ENCODE measurements at regions not wholly inside any gene's neighbourhood (a gene's known extent, or its start where the extent isn't known, plus 50 kb on each side); places are given as distances from the start of the nearest gene placed in this dataset.
A peak's percentile ranks its signal among the peaks of the same experiment; 100 is the strongest.

- 0 out of 22 replicates have a peak, but pooled peaks cover 0 to 3% (median 0%) of the 10 kb centered on the region in 11 experiments for H3K27me3 ChIP-seq
- no peak for TF ChIP-seq Cebpa-rat (IDR thresholded peaks at IDR 0.05)
- H3K4me1 ChIP-seq: peaks cover 6 to 28% (median 23%) of the 10 kb centered on the region in 10 experiments; a peak in 19 of 20 replicates
- peak overlapping the region; percentile 38 to 72 (median 64); a peak in 21 of 22 replicates for H3K9ac ChIP-seq
- H3K27ac ChIP-seq: peak overlapping the region in 9 of 11 experiments; percentile 27 to 79 (median 67); a peak in 16 of 22 replicates
- no peaks in the 10 kb centered on the region for H4K20me1 ChIP-seq
- peak overlapping the region; percentile 49 to 71 (median 62) for H3K4me3 ChIP-seq
- no peaks in the 10 kb centered on the region for H3K36me3 ChIP-seq
- H3K9me3 ChIP-seq (replicated peaks in 1 of 11): peaks cover 0 to 16% (median 13%) of the 10 kb centered on the region in 11 experiments; a peak in 15 of 22 replicates
- peak overlapping the region; percentile 73 to 98 (median 83) for H3K4me2 ChIP-seq
Observed at GRCh38 chr5:77852514-77853352, 76.6 kb upstream of the TBCA start.

GRCh38 chr5:77852068-77852513 is 76.0 kb upstream of the TBCA start:
- peak overlapping the region in 9 of 11 experiments; percentile 27 to 79 (median 67); a peak in 14 of 22 replicates for H3K27ac ChIP-seq
- H3K4me2 ChIP-seq: peak overlapping the region; percentile 73 to 98 (median 83)
- H3K9me3 ChIP-seq (replicated peaks in 1 of 11): peaks cover 0 to 16% (median 13%) of the 10 kb centered on the region in 11 experiments; a peak in 15 of 22 replicates
- no peaks in the 10 kb centered on the region for H3K36me3 ChIP-seq
- peak overlapping the region; percentile 49 to 71 (median 62) for H3K4me3 ChIP-seq
- H3K9ac ChIP-seq: peak overlapping the region; percentile 38 to 72 (median 64); a peak in 21 of 22 replicates
- no peaks in the 10 kb centered on the region for H4K20me1 ChIP-seq
- no peak for TF ChIP-seq Cebpa-rat (IDR thresholded peaks at IDR 0.05)
- H3K27me3 ChIP-seq: peaks cover 0 to 9% (median 2%) of the 10 kb centered on the region in 11 experiments; a peak in 12 of 22 replicates
- peaks cover 6 to 28% (median 23%) of the 10 kb centered on the region in 10 experiments; a peak in 19 of 20 replicates for H3K4me1 ChIP-seq

GRCh38 chr5:77851176-77852067 is 75.3 kb upstream of the TBCA start:
- peak overlapping the region in 7 of 11 experiments; percentile 29 to 74 (median 67); a peak in 12 of 22 replicates for H3K27ac ChIP-seq
- no peaks in the 10 kb centered on the region for H4K20me1 ChIP-seq
- H3K9ac ChIP-seq: peak overlapping the region; percentile 38 to 72 (median 64); a peak in 18 of 22 replicates
- peak overlapping the region; percentile 49 to 71 (median 62) for H3K4me3 ChIP-seq
- peaks cover 0 to 16% (median 13%) of the 10 kb centered on the region in 11 experiments; a peak in 15 of 22 replicates for H3K9me3 ChIP-seq (replicated peaks in 1 of 11)
- H3K4me1 ChIP-seq: peaks cover 6 to 28% (median 23%) of the 10 kb centered on the region in 10 experiments; a peak in 19 of 20 replicates
- peaks cover 3 to 16% (median 9%) of the 10 kb centered on the region in 11 experiments; a peak in 20 of 22 replicates for H3K27me3 ChIP-seq
- no peaks in the 10 kb centered on the region for H3K36me3 ChIP-seq
- no peak for TF ChIP-seq Cebpa-rat (IDR thresholded peaks at IDR 0.05)
- H3K4me2 ChIP-seq: peak overlapping the region; percentile 73 to 98 (median 83)

- Histone ChIP-seq H3K27me3 (peaks cover 11 to 24% (median 17%) of the 10 kb centered on the region in 11 experiments), H3K4me2 (no peak overlapping the region), H3K9ac (no peak overlapping the region), H3K4me1 (peaks cover 6 to 28% (median 23%) of the 10 kb centered on the region in 10 experiments; a peak in 19 of 20 replicates), H3K36me3 (no peaks in the 10 kb centered on the region), H3K4me3 (no peak overlapping the region), H4K20me1 (no peaks in the 10 kb centered on the region), H3K27ac (no peak overlapping the region), H3K9me3 (replicated peaks in 1 of 11) (peaks cover 0 to 16% (median 13%) of the 10 kb centered on the region in 11 experiments; a peak in 15 of 22 replicates)
- TF ChIP-seq Cebpa-rat (IDR thresholded peaks at IDR 0.05): no peak
Observed at GRCh38 chr5:77850536-77851175, 74.5 kb upstream of the TBCA start.

GRCh38 chr5:77849308-77849900 is 73.3 kb upstream of the TBCA start:
- Histone ChIP-seq H3K27ac (no peak overlapping the region), H4K20me1 (no peaks in the 10 kb centered on the region; a peak in 2 of 22 replicates), H3K4me1 (peaks cover 12 to 33% (median 29%) of the 10 kb centered on the region in 10 experiments; a peak in 19 of 20 replicates), H3K4me3 (no peak overlapping the region), H3K4me2 (no peak overlapping the region), H3K27me3 (peaks cover 23 to 36% (median 29%) of the 10 kb centered on the region in 11 experiments), H3K9me3 (replicated peaks in 1 of 11) (peaks cover 0 to 16% (median 13%) of the 10 kb centered on the region in 11 experiments; a peak in 15 of 22 replicates), H3K9ac (no peak overlapping the region), H3K36me3 (no peaks in the 10 kb centered on the region)
- no peak for TF ChIP-seq Cebpa-rat (IDR thresholded peaks at IDR 0.05)

- Histone ChIP-seq H3K27ac (no peak overlapping the region), H3K4me2 (no peak overlapping the region), H3K9ac (no peak overlapping the region), H4K20me1 (no peaks in the 10 kb centered on the region; a peak in 3 of 22 replicates), H3K36me3 (no peaks in the 10 kb centered on the region), H3K27me3 (peaks cover 39 to 52% (median 45%) of the 10 kb centered on the region in 11 experiments), H3K9me3 (replicated peaks in 1 of 11) (peaks cover 0 to 26% (median 18%) of the 10 kb centered on the region in 11 experiments; a peak in 15 of 22 replicates), H3K4me1 (peaks cover 13 to 26% (median 17%) of the 10 kb centered on the region in 10 experiments; a peak in 18 of 20 replicates), H3K4me3 (no peak overlapping the region)
- TF ChIP-seq Cebpa-rat (IDR thresholded peaks at IDR 0.05): no peak
Observed at GRCh38 chr5:77847814-77848290, 71.7 kb upstream of the TBCA start.

- Histone ChIP-seq H3K4me2 (no peak overlapping the region), H3K27ac (no peak overlapping the region), H4K20me1 (no peaks in the 10 kb centered on the region; a peak in 3 of 22 replicates), H3K36me3 (no peaks in the 10 kb centered on the region), H3K4me1 (peaks cover 12 to 19% (median 14%) of the 10 kb centered on the region in 10 experiments; a peak in 17 of 20 replicates), H3K4me3 (no peak overlapping the region), H3K9me3 (replicated peaks in 1 of 11) (peaks cover 0 to 26% (median 18%) of the 10 kb centered on the region in 11 experiments; a peak in 15 of 22 replicates), H3K27me3 (peaks cover 46 to 59% (median 52%) of the 10 kb centered on the region in 11 experiments), H3K9ac (no peak overlapping the region)
- no peak for TF ChIP-seq Cebpa-rat (IDR thresholded peaks at IDR 0.05)
Observed at GRCh38 chr5:77847129-77847460, 71.0 kb upstream of the TBCA start.

Data from BLaER1 treated with 17β-estradiol and CSF1 and Interleukin-3, amounts not matched to agents 10 nM and 100 nM (cell line).